Ovary (tissue), 3 donors: ENCODE measurements at regions not wholly inside any gene's neighbourhood (a gene's known extent, or its start where the extent isn't known, plus 50 kb on each side); places are given as distances from the start of the nearest gene placed in this dataset.

ENCODE experiments used
- EP300 ChIP-seq: sonication (generic); formaldehyde crosslinking; IDR thresholded peaks from one replicate; pipeline ENCODE4 v1.6.1; 2017; ENCODE audit warnings: antibody characterized with exemption
- POLR2A ChIP-seq: fragments of 450-650 bp; IDR thresholded peaks from one replicate; pipeline ENCODE4 v1.6.1; 2017; ENCODE audit warnings: antibody characterized with exemption, mild to moderate bottlenecking, moderate library complexity
- TF ChIP-seq, protein P1 (sequence below), 3 donors: fragments of 450-650 bp in 2 of 3; fragments of 200-600 bp in 1 of 3; IDR thresholded peaks; one replicate each; pipeline versions ENCODE4 v1.5.1 to v1.8.0; 2016 to 2022; ENCODE audit warnings: antibody characterized with exemption in 3 of 3, mild to moderate bottlenecking in 1 of 3
- donor health status: DM: no; HTN: no; CAD: no.

- TF ChIP-seq, protein P1, sequence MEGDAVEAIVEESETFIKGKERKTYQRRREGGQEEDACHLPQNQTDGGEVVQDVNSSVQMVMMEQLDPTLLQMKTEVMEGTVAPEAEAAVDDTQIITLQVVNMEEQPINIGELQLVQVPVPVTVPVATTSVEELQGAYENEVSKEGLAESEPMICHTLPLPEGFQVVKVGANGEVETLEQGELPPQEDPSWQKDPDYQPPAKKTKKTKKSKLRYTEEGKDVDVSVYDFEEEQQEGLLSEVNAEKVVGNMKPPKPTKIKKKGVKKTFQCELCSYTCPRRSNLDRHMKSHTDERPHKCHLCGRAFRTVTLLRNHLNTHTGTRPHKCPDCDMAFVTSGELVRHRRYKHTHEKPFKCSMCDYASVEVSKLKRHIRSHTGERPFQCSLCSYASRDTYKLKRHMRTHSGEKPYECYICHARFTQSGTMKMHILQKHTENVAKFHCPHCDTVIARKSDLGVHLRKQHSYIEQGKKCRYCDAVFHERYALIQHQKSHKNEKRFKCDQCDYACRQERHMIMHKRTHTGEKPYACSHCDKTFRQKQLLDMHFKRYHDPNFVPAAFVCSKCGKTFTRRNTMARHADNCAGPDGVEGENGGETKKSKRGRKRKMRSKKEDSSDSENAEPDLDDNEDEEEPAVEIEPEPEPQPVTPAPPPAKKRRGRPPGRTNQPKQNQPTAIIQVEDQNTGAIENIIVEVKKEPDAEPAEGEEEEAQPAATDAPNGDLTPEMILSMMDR (IDR thresholded peaks at IDR 0.05): no peak
- TF ChIP-seq POLR2A (no peak), EP300 (no peak)
These were observed 322.7 kb upstream of the DUSP10 start for GRCh38 chr1:222064388-222065211.
